ENCODE measurements at regions not wholly inside any gene's neighbourhood (a gene's known extent, or its start where the extent isn't known, plus 50 kb on each side); places are given as distances from the start of the nearest gene placed in this dataset.

- no peak overlapping the region for H3K27ac Mint-ChIP-seq
- H3K4me3 Mint-ChIP-seq, result no peak overlapping the region
- ChIA-PET CTCF (interaction anchor here (0.8 kb wide), 1 partner anchor 27 kb away, joined by 4 read pairs; no protein-coding TSS in a partner anchor), POLR2A (no interaction called here)
- peaks cover 22% of the 10 kb centered on the region for H3K9me3 Mint-ChIP-seq
- H3K36me3 Mint-ChIP-seq, result peaks cover 37% of the 10 kb centered on the region
- H3K4me1 Mint-ChIP-seq, result peaks cover 6% of the 10 kb centered on the region
- ATAC-seq (no peak), DNase-seq (ENCODE audit: low spot score) (no peak)
- TF ChIP-seq ESRRA (CRISPR knock-in tag; IDR thresholded peaks at IDR 0.05; ENCODE audit: borderline replicate concordance), result no peak
- TF ChIP-seq ZNF219 (CRISPR knock-in tag; IDR thresholded peaks at IDR 0.05; ENCODE audit: borderline replicate concordance), result no peak
- TF ChIP-seq AFF4 (CRISPR knock-in tag; IDR thresholded peaks at IDR 0.05; ENCODE audit: borderline replicate concordance), result no peak
- TF ChIP-seq ATF6 (CRISPR knock-in tag; IDR thresholded peaks at IDR 0.05), result no peak
- TF ChIP-seq ELF4 (CRISPR knock-in tag; IDR thresholded peaks at IDR 0.05; ENCODE audit: low read depth), result no peak
- TF ChIP-seq FOXK1 (CRISPR knock-in tag; IDR thresholded peaks at IDR 0.05), result no peak
- TF ChIP-seq USF1 (CRISPR knock-in tag; IDR thresholded peaks at IDR 0.05), result no peak
- TF ChIP-seq E2F4 (CRISPR knock-in tag; IDR thresholded peaks at IDR 0.05; ENCODE audit: borderline replicate concordance, low read depth), result no peak
- no peak for TF ChIP-seq ERG (CRISPR knock-in tag; IDR thresholded peaks at IDR 0.05)
- TF ChIP-seq CTCF (IDR thresholded peaks at IDR 0.05), result no peak
- no peak for TF ChIP-seq ZMAT4 (CRISPR knock-in tag; IDR thresholded peaks at IDR 0.05)
- no peak for TF ChIP-seq CBFB (CRISPR knock-in tag; IDR thresholded peaks at IDR 0.05; ENCODE audit: low read depth)
- TF ChIP-seq ZNF423 (CRISPR knock-in tag; IDR thresholded peaks at IDR 0.05), result no peak
- no peaks in the 10 kb centered on the region; the same call in 1 of the 2 replicates for H3K27me3 Mint-ChIP-seq (ENCODE audit: low read depth)
Observed at GRCh38 chr7:112896026-112896601, 105.9 kb upstream of the TMEM168 start.

Data from WTC11 (cell line).